ENCODE measurements at regions not wholly inside any gene's neighbourhood (a gene's known extent, or its start where the extent isn't known, plus 50 kb on each side); places are given as distances from the start of the nearest gene placed in this dataset.
"Not testable (repeated sequence)": the region's sequence is repeated elsewhere in the genome, so short reads cannot be mapped to it uniquely, and the experiment has no call there.

DNA sequence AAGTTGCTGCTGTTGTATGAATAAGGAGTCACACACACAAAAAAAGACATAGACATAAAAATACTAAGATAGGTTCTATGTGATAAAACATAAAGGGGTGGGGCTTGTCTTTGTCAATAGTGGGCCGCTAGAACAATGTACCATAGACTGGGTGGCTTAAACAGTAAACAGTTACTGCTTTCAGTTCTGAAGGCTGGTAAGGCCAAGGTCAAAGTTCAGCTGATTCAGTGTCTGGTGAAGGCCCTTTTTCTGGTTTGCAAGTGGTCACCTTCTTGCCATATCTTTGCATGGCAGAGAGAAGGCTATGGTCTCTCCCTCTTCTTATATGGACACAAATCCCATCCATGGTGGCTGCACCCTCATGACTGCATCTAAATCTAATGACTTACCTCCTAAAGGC lies 1980.7 kb downstream of the PCDH7 start:
- no TSS peak for BruUV-seq (replicated peaks)
- Mint-ChIP-seq H3K27me3 (ENCODE audit: insufficient read depth, unreplicated experiment) (no peaks in the 10 kb centered on the region), H3K27ac (ENCODE audit: unreplicated experiment) (no peak overlapping the region), H3K9me3 (ENCODE audit: unreplicated experiment) (no peaks in the 10 kb centered on the region), H3K36me3 (ENCODE audit: insufficient read depth, unreplicated experiment) (no peaks in the 10 kb centered on the region), H3K4me3 (ENCODE audit: unreplicated experiment) (no peak overlapping the region), H3K4me1 (ENCODE audit: low read depth, unreplicated experiment) (no peaks in the 10 kb centered on the region)
- POLR2A ChIA-PET, result no interaction called here
- no peaks in the 10 kb centered on the region for H3K27me3 ChIP-seq (replicated peaks; ENCODE audit: control insufficient read depth, insufficient read depth, low read length)
- CTCF ChIA-PET, result no interaction called here
- intact Hi-C loops (cut with micrococcal nuclease; ENCODE audit: unreplicated experiment), result no loop called here
- H3K4me1 ChIP-seq, result peaks cover 5% of the 10 kb centered on the region; the same call in 1 of the 2 replicates
- TF ChIP-seq CTCF (IDR thresholded peaks at IDR 0.05; ENCODE audit: insufficient read depth in 1 of 2, low read depth in 1 of 2, low read length in 1 of 2, severe bottlenecking in 1 of 2, unreplicated experiment in 1 of 2), result no peak
- no peaks in the 10 kb centered on the region for H3K9me3 ChIP-seq
- no peak for DNase-seq
- no peaks in the 10 kb centered on the region for H3K36me3 ChIP-seq (ENCODE audit: control insufficient read depth, insufficient read depth, low read length)
- no peak overlapping the region for H3K4me3 ChIP-seq (ENCODE audit: low read depth, low read length)

GRCh38 chr4:32706893-32707292 lies 1986.7 kb downstream of the PCDH7 start:
- peaks cover 5% of the 10 kb centered on the region; the same call in 1 of the 2 replicates for H3K4me1 ChIP-seq
- no peak overlapping the region for H3K4me3 Mint-ChIP-seq (ENCODE audit: unreplicated experiment)
- H3K9me3 ChIP-seq, result no peaks in the 10 kb centered on the region
- H3K4me1 Mint-ChIP-seq (ENCODE audit: low read depth, unreplicated experiment), result no peaks in the 10 kb centered on the region
- H3K9me3 Mint-ChIP-seq (ENCODE audit: unreplicated experiment), result no peaks in the 10 kb centered on the region
- no peaks in the 10 kb centered on the region for H3K27me3 Mint-ChIP-seq (ENCODE audit: insufficient read depth, unreplicated experiment)
- no peaks in the 10 kb centered on the region for H3K36me3 ChIP-seq (ENCODE audit: control insufficient read depth, insufficient read depth, low read length)
- no peaks in the 10 kb centered on the region for H3K36me3 Mint-ChIP-seq (ENCODE audit: insufficient read depth, unreplicated experiment)
- no peak for TF ChIP-seq CTCF (IDR thresholded peaks at IDR 0.05; ENCODE audit: insufficient read depth in 1 of 2, low read depth in 1 of 2, low read length in 1 of 2, severe bottlenecking in 1 of 2, unreplicated experiment in 1 of 2)
- no peak overlapping the region for H3K27ac Mint-ChIP-seq (ENCODE audit: unreplicated experiment)
- ChIA-PET CTCF (no interaction called here), POLR2A (no interaction called here)
- no peak for DNase-seq
- no TSS peak for BruUV-seq (replicated peaks)
- H3K4me3 ChIP-seq (ENCODE audit: low read depth, low read length), result no peak overlapping the region
- H3K27me3 ChIP-seq (replicated peaks; ENCODE audit: control insufficient read depth, insufficient read depth, low read length), result no peaks in the 10 kb centered on the region
- intact Hi-C loops (cut with micrococcal nuclease; ENCODE audit: unreplicated experiment), result no loop called here

- H3K4me3 Mint-ChIP-seq (ENCODE audit: unreplicated experiment), result not testable (repeated sequence)
These were observed 1996.0 kb downstream of the PCDH7 start for GRCh38 chr4:32716090-32716620.

More at GRCh38 chr4:32716090-32716620, 1996.0 kb downstream of the PCDH7 start:
- H3K4me3 ChIP-seq (ENCODE audit: low read depth, low read length); H3K4me1 ChIP-seq; intact Hi-C loops (cut with micrococcal nuclease; ENCODE audit: unreplicated experiment); H3K4me1 Mint-ChIP-seq (ENCODE audit: low read depth, unreplicated experiment); POLR2A ChIA-PET; H3K27me3 ChIP-seq (replicated peaks; ENCODE audit: control insufficient read depth, insufficient read depth, low read length); BruUV-seq (replicated peaks); H3K36me3 ChIP-seq (ENCODE audit: control insufficient read depth, insufficient read depth, low read length); H3K9me3 Mint-ChIP-seq (ENCODE audit: unreplicated experiment); H3K9me3 ChIP-seq; H3K27ac Mint-ChIP-seq (ENCODE audit: unreplicated experiment); H3K27me3 Mint-ChIP-seq (ENCODE audit: insufficient read depth, unreplicated experiment); CTCF ChIA-PET; H3K36me3 Mint-ChIP-seq (ENCODE audit: insufficient read depth, unreplicated experiment); DNase-seq: not testable (repeated sequence)

Data from Caco-2 (cell line).